HepG2 (cell line): ENCODE measurements at regions not wholly inside any gene's neighbourhood (a gene's known extent, or its start where the extent isn't known, plus 50 kb on each side); places are given as distances from the start of the nearest gene placed in this dataset.

ENCODE experiments used
- ATAC-seq: fragments of 200-7000 bp; cut with Tn5 transposase; 3 replicates; pipeline ENCODE4 v1.9.1; 2020; ENCODE audit warnings: mild to moderate bottlenecking, moderate library complexity
- BruUV-seq: library from RNA; stranded (reverse); fragments of 400-500 nt; replicated peaks from 2 replicates; lab custom pipeline; 2021; lab: Mats Ljungman, UMichigan
- CTCF ChIA-PET: fragments of 300-600 bp; formaldehyde crosslinking; extraction: SDS; loops from one replicate; lab custom pipeline; 2021; ENCODE audit warnings: low total read pairs, inconsistent platforms, low intra/inter-chr PET ratio; lab: Yijun Ruan, JAX
- POLR2A ChIA-PET: fragments of 350-600 bp; sonication (Branson Sonifier 250); formaldehyde crosslinking; loops from one replicate; lab custom pipeline; 2020; ENCODE audit warnings: antibody characterized with exemption, inconsistent platforms; lab: Yijun Ruan, JAX
- DNase-seq: peaks from one replicate; pipeline ENCODE4 v3.0.0-alpha.2; 2015; ENCODE audit warnings: low spot score
- FAIRE-seq: peaks from 3 replicates; lab custom pipeline; 2011; peaks lifted over from hg19 to GRCh38; lab: Jason Lieb, UNC
- H2AFZ ChIP-seq: one replicate; pipeline ENCODE4 v1.6.1; 2011; ENCODE audit warnings: low read length, inconsistent platforms
- H3K27ac ChIP-seq: fragments of 300-600 bp; 3 replicates; pipeline ENCODE4 v1.8.0; 2011; ENCODE audit warnings: mixed run types, mild to moderate bottlenecking, mixed read lengths, low read length, inconsistent platforms; ENCODE audit not compliant: insufficient read depth; ENCODE audit errors: extremely low read length
- H3K27me3 ChIP-seq, 2 experiments: fragments of 200-600 bp in 1 of 2; 2 replicates in 1 of 2; 3 replicates in 1 of 2; pipeline versions ENCODE4 v1.6.0 to v1.8.0; 2011; ENCODE audit warnings: low read length in 2 of 2, mild to moderate bottlenecking in 2 of 2, moderate library complexity in 2 of 2, inconsistent platforms in 1 of 2; ENCODE audit not compliant: insufficient read depth in 2 of 2, control insufficient read depth in 1 of 2
- H3K36me3 ChIP-seq, 2 experiments: fragments of 200-600 bp in 1 of 2; replicated peaks in 1 of 2; 2 replicates in 1 of 2; 3 replicates in 1 of 2; pipeline versions ENCODE4 v1.5.1 to v1.8.0; 2011; ENCODE audit warnings: low read length in 2 of 2, inconsistent platforms in 1 of 2; ENCODE audit not compliant: insufficient read depth in 2 of 2, control insufficient read depth in 1 of 2
- H3K4me1 ChIP-seq: 2 replicates; pipeline ENCODE4 v1.5.1; 2012; ENCODE audit warnings: low read length, inconsistent platforms; ENCODE audit not compliant: insufficient read depth
- H3K4me2 ChIP-seq: 2 replicates; pipeline ENCODE4 v1.6.0; 2011; ENCODE audit warnings: low read depth, low read length, inconsistent platforms
- H3K4me3 ChIP-seq, 3 experiments: fragments of 200-600 bp in 1 of 3; sonication (generic), shearing (Covaris generic) in 1 of 3; replicated peaks in 1 of 3; 2 replicates each; pipeline ENCODE4 v1.5.1; 2011 to 2016; ENCODE audit warnings: low read length in 3 of 3, inconsistent platforms in 2 of 3, low read depth in 2 of 3, mild to moderate bottlenecking in 2 of 3, control low read depth in 1 of 3, mixed read lengths in 1 of 3; ENCODE audit not compliant: insufficient read depth in 1 of 3
- H3K79me2 ChIP-seq: one replicate; pipeline ENCODE4 v1.6.1; 2011; ENCODE audit warnings: low read length, inconsistent platforms; ENCODE audit not compliant: insufficient read depth
- H3K9ac ChIP-seq: 2 replicates; pipeline ENCODE4 v1.6.0; 2011; ENCODE audit warnings: mild to moderate bottlenecking, low read depth, low read length, inconsistent platforms; ENCODE audit not compliant: insufficient read depth
- H3K9me3 ChIP-seq: 2 replicates; pipeline ENCODE4 v1.5.1; 2012; ENCODE audit warnings: mild to moderate bottlenecking, low read length
- H4K20me1 ChIP-seq: 2 replicates; pipeline ENCODE4 v1.6.0; 2011; ENCODE audit warnings: inconsistent platforms, mild to moderate bottlenecking, low read length, moderate library complexity; ENCODE audit not compliant: insufficient read depth
- BCL6 ChIP-seq: IDR thresholded peaks from 2 replicates; pipeline ENCODE4 v1.6.1; 2016; ENCODE audit warnings: missing genetic modification reagents, missing compliant biosample characterization
- MED1 ChIP-seq: sonication (generic); formaldehyde crosslinking; IDR thresholded peaks from 2 replicates; pipeline ENCODE4 v1.4.0; 2020; ENCODE audit warnings: missing genetic modification reagents
- TAF15 ChIP-seq: fragments of 200-400 bp; formaldehyde crosslinking; IDR thresholded peaks from one replicate; pipeline ENCODE4 v1.6.1; 2018; ENCODE audit warnings: mild to moderate bottlenecking, low read depth, low read length; ENCODE audit not compliant: poor library complexity, severe bottlenecking
- WGBS: methylation state at CpG from one replicate; pipeline ENCODE4 v1.1.6; 2017; ENCODE audit warnings: low lambda C conversion rate; 5-methylcytosine and 5-hydroxymethylcytosine counted together
- in situ Hi-C: cut with HindIII; loops from 2 replicates; pipeline ENCODE4 v1.10.0; 2017; ENCODE audit warnings: low pct_unique_long_range_greater_than_20kb; ENCODE audit not compliant: extremely low pct_ligation_motif_present
- intact Hi-C: fragments of 100-400 bp; cut with micrococcal nuclease; formaldehyde crosslinking; loops from one replicate; pipeline ENCODE4 v1.10.0; 2022; ENCODE audit not compliant: unreplicated experiment
- TF ChIP-seq, protein P1 (sequence below): sonication (generic); formaldehyde crosslinking; IDR thresholded peaks from 2 replicates; pipeline ENCODE4 v1.9.0; 2021; ENCODE audit warnings: missing genetic modification reagents, borderline replicate concordance
- TF ChIP-seq, protein P2 (sequence below): sonication (generic); formaldehyde crosslinking; IDR thresholded peaks from 2 replicates; pipeline ENCODE4 v1.5.0; 2020; ENCODE audit warnings: mild to moderate bottlenecking, missing genetic modification reagents, borderline replicate concordance

DNA sequence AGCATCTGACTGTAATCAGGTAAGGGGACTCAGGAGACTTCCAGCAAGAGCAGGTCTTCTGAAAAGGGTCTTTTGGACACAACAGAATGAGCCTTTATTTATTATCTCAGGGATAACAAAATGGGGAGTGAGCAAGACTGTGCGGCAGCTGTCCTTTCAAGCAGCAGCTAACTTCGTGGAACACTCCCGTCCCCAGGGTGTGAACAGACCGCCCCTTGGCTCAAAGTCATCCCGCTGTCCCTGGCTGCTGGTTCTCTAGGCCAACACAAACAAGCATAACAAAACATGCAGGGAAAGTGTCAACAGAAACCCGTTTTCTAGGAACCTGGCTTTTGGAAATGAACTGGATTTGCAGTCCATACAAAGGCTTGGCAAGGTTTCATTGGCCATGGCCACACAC, 787.9 kb upstream of the FANCL start:
- Histone ChIP-seq H3K36me3 (no peaks in the 10 kb centered on the region), H3K27me3 (no peaks in the 10 kb centered on the region), H3K9ac (no peak overlapping the region), H3K4me1 (no peaks in the 10 kb centered on the region), H4K20me1 (no peaks in the 10 kb centered on the region), H3K4me3 (no peak overlapping the region), H3K79me2 (no peaks in the 10 kb centered on the region), H3K4me2 (no peak overlapping the region), H2AFZ (no peak overlapping the region), H3K9me3 (no peaks in the 10 kb centered on the region), H3K27ac (no peak overlapping the region)
- ChIA-PET POLR2A (no interaction called here), CTCF (no interaction called here)
- no peak for ATAC-seq
- BruUV-seq, result no TSS peak
- no peak for DNase-seq
- in situ Hi-C loops (no loop called here), intact Hi-C loops (loop anchor here (5.0 to 10.0 kb wide), 3 partner anchors 276 to 1123 kb away; no protein-coding TSS in a partner anchor)
- no peak for FAIRE-seq
- peak; percentile 38; the same call in 1 of the 2 replicates for TF ChIP-seq BCL6 (CRISPR knock-in tag)
- TF ChIP-seq, protein P1, sequence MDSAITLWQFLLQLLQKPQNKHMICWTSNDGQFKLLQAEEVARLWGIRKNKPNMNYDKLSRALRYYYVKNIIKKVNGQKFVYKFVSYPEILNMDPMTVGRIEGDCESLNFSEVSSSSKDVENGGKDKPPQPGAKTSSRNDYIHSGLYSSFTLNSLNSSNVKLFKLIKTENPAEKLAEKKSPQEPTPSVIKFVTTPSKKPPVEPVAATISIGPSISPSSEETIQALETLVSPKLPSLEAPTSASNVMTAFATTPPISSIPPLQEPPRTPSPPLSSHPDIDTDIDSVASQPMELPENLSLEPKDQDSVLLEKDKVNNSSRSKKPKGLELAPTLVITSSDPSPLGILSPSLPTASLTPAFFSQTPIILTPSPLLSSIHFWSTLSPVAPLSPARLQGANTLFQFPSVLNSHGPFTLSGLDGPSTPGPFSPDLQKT, result no peak
- no peak for TF ChIP-seq TAF15
- TF ChIP-seq MED1 (CRISPR knock-in tag), result no peak
- WGBS, result 12% methylated on average over 6 of the region's 6 CpGs

DNA sequence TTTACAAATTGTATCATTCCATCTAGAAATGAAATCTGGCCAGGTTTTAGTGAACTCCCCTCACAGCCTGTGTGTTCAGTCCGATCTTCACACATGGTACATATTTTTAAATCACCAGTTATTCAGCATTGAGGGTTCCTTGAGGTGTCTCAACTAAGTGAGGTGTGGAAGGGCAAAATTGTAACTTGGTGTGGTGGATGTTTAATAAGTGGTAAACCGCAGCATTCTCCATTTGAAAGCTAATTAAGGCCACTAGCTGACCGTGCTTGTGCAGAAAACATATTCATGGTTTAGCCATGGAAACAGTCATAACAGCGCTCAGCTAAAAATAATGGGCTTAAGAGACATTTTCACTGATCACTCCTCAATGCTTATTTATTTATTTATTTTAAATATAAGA, 786.2 kb upstream of the FANCL start:
- in situ Hi-C loops (no loop called here), intact Hi-C loops (loop anchor here (5.0 to 10.0 kb wide), 3 partner anchors 277 to 1125 kb away; no protein-coding TSS in a partner anchor)
- CTCF ChIA-PET, result no interaction called here

More for the DNA sequence above, 786.2 kb upstream of the FANCL start:
- Histone ChIP-seq H3K4me3 (no peak overlapping the region), H3K27ac (no peak overlapping the region), H4K20me1 (no peaks in the 10 kb centered on the region), H3K4me1 (no peaks in the 10 kb centered on the region), H3K9ac (no peak overlapping the region), H3K79me2 (no peaks in the 10 kb centered on the region), H2AFZ (no peak overlapping the region), H3K9me3 (no peaks in the 10 kb centered on the region), H3K36me3 (no peaks in the 10 kb centered on the region)
- POLR2A ChIA-PET, result no interaction called here
- FAIRE-seq (no peak), ATAC-seq (no peak)
- TF ChIP-seq, protein P2, sequence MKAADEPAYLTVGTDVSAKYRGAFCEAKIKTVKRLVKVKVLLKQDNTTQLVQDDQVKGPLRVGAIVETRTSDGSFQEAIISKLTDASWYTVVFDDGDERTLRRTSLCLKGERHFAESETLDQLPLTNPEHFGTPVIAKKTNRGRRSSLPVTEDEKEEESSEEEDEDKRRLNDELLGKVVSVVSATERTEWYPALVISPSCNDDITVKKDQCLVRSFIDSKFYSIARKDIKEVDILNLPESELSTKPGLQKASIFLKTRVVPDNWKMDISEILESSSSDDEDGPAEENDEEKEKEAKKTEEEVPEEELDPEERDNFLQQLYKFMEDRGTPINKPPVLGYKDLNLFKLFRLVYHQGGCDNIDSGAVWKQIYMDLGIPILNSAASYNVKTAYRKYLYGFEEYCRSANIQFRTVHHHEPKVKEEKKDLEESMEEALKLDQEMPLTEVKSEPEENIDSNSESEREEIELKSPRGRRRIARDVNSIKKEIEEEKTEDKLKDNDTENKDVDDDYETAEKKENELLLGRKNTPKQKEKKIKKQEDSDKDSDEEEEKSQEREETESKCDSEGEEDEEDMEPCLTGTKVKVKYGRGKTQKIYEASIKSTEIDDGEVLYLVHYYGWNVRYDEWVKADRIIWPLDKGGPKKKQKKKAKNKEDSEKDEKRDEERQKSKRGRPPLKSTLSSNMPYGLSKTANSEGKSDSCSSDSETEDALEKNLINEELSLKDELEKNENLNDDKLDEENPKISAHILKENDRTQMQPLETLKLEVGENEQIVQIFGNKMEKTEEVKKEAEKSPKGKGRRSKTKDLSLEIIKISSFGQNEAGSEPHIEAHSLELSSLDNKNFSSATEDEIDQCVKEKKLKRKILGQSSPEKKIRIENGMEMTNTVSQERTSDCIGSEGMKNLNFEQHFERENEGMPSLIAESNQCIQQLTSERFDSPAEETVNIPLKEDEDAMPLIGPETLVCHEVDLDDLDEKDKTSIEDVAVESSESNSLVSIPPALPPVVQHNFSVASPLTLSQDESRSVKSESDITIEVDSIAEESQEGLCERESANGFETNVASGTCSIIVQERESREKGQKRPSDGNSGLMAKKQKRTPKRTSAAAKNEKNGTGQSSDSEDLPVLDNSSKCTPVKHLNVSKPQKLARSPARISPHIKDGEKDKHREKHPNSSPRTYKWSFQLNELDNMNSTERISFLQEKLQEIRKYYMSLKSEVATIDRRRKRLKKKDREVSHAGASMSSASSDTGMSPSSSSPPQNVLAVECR, result no peak
- TF ChIP-seq, all 625 proteins: peak for 0
- Histone ChIP-seq H3K27me3 (no peaks in the 10 kb centered on the region), H3K4me2 (no peak overlapping the region)
- WGBS, result 19% methylated on average over 4 of the region's 4 CpGs
- no peak for DNase-seq
- no TSS peak for BruUV-seq
